ENCODE measurements at regions not wholly inside any gene's neighbourhood (a gene's known extent, or its start where the extent isn't known, plus 50 kb on each side); places are given as distances from the start of the nearest gene placed in this dataset.
"Not testable (repeated sequence)": the region's sequence is repeated elsewhere in the genome, so short reads cannot be mapped to it uniquely, and the experiment has no call there.

GRCh38 chr6:121720867-121721266 lies 285.4 kb downstream of the GJA1 start:
- not testable (repeated sequence) for H3K9me3 ChIP-seq (ENCODE audit: control insufficient read depth in 2 of 2, insufficient read depth in 1 of 2, low read depth in 1 of 2, low read length in 1 of 2); H3K27me3 ChIP-seq (ENCODE audit: control insufficient read depth in 1 of 2, insufficient read depth in 2 of 2, low read length in 2 of 2); H3K4me1 ChIP-seq (ENCODE audit: control insufficient read depth in 2 of 2, insufficient read depth in 2 of 2, low read length in 1 of 2); H3K27ac ChIP-seq (ENCODE audit: low read depth in 2 of 2, low read length in 1 of 2); H3K36me3 ChIP-seq (ENCODE audit: control insufficient read depth in 2 of 2, insufficient read depth in 2 of 2, low read length in 1 of 2); H3K4me3 ChIP-seq (ENCODE audit: low read depth in 1 of 2, low read length in 2 of 2)
- WGBS, 2 donors = 89 to 92% methylated on average over 1 of the region's 1 CpG

GRCh38 chr6:121723623-121724022 lies 288.2 kb downstream of the GJA1 start:
- WGBS, 2 donors = 60 to 62% methylated on average over 2 of the region's 2 CpGs
- H3K4me3 ChIP-seq (ENCODE audit: low read depth in 1 of 2, low read length in 2 of 2) = no peak overlapping the region
- H3K27ac ChIP-seq (ENCODE audit: low read depth in 2 of 2, low read length in 1 of 2) = no peak overlapping the region

DNA sequence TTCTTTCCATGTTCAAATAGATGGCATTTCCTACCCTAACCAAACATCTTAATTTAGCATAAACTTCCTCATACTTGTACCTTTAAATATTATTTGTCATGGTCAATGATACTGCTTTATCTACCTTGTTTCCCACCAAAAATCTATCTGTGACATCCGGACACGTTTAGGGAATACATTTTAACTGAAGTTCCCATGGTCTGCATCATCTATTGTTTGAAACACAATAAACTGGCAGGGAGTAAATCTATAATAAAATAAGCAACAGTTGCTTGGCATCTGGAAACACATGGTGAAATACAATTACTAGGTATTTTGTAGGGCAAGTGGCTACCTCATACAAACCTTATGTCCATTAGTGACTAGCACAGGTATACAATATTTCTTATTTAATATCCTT lies 289.1 kb downstream of the GJA1 start:
- H3K9me3 ChIP-seq (ENCODE audit: control insufficient read depth in 2 of 2, insufficient read depth in 1 of 2, low read depth in 1 of 2, low read length in 1 of 2) = peaks cover 0 to 1% of the 10 kb centered on the region in 2 donors
- H3K36me3 ChIP-seq (ENCODE audit: control insufficient read depth in 2 of 2, insufficient read depth in 2 of 2, low read length in 1 of 2) = no peaks in the 10 kb centered on the region
- no peaks in the 10 kb centered on the region for H3K4me1 ChIP-seq (ENCODE audit: control insufficient read depth in 2 of 2, insufficient read depth in 2 of 2, low read length in 1 of 2)
- H3K4me3 ChIP-seq (ENCODE audit: low read depth in 1 of 2, low read length in 2 of 2) = no peak overlapping the region
- WGBS, 2 donors = 66 to 74% methylated on average over 2 of the region's 2 CpGs
- no peak overlapping the region for H3K27ac ChIP-seq (ENCODE audit: low read depth in 2 of 2, low read length in 1 of 2)
- H3K27me3 ChIP-seq (ENCODE audit: control insufficient read depth in 1 of 2, insufficient read depth in 2 of 2, low read length in 2 of 2) = no peaks in the 10 kb centered on the region

More at GRCh38 chr6:121723623-121724022, 288.2 kb downstream of the GJA1 start:
- H3K4me1 ChIP-seq (ENCODE audit: control insufficient read depth in 2 of 2, insufficient read depth in 2 of 2, low read length in 1 of 2) = no peaks in the 10 kb centered on the region
- H3K36me3 ChIP-seq (ENCODE audit: control insufficient read depth in 2 of 2, insufficient read depth in 2 of 2, low read length in 1 of 2) = no peaks in the 10 kb centered on the region
- H3K27me3 ChIP-seq (ENCODE audit: control insufficient read depth in 1 of 2, insufficient read depth in 2 of 2, low read length in 2 of 2) = no peaks in the 10 kb centered on the region
- no peaks in the 10 kb centered on the region for H3K9me3 ChIP-seq (ENCODE audit: control insufficient read depth in 2 of 2, insufficient read depth in 1 of 2, low read depth in 1 of 2, low read length in 1 of 2)

DNA sequence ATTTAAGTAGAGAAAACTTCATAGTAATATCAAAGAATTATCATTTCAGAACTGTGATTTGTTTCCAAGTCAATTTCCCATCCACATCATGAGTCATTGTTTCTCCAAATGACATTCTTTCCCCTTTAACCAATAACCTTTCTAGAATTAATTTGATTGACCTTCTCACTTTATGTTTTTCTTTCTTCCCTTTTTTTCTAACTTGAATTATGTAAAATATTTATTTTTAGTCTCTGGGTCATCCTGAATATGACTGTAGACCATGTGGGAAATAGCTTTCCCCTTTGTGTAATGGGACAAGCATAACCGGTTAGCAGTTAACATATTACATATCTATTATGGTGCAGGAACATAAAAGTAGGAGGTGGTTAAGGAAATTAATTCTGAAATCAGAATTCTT lies 291.1 kb downstream of the GJA1 start:
- 75 to 88% methylated on average over 1 of the region's 1 CpG for WGBS, 2 donors

GRCh38 chr6:121730616-121731015 lies 295.2 kb downstream of the GJA1 start:
- H3K27me3 ChIP-seq (ENCODE audit: control insufficient read depth in 1 of 2, insufficient read depth in 2 of 2, low read length in 2 of 2) = no peaks in the 10 kb centered on the region
- 89 to 95% methylated on average over 5 of the region's 5 CpGs for WGBS, 2 donors
- no peaks in the 10 kb centered on the region for H3K36me3 ChIP-seq (ENCODE audit: control insufficient read depth in 2 of 2, insufficient read depth in 2 of 2, low read length in 1 of 2)
- no peaks in the 10 kb centered on the region for H3K4me1 ChIP-seq (ENCODE audit: control insufficient read depth in 2 of 2, insufficient read depth in 2 of 2, low read length in 1 of 2)
- no peak overlapping the region for H3K4me3 ChIP-seq (ENCODE audit: low read depth in 1 of 2, low read length in 2 of 2)
- H3K9me3 ChIP-seq (ENCODE audit: control insufficient read depth in 2 of 2, insufficient read depth in 1 of 2, low read depth in 1 of 2, low read length in 1 of 2) = peaks cover 4 to 5% of the 10 kb centered on the region in 2 donors
- H3K27ac ChIP-seq (ENCODE audit: low read depth in 2 of 2, low read length in 1 of 2) = no peak overlapping the region

More for the DNA sequence above, 291.1 kb downstream of the GJA1 start:
- Histone ChIP-seq H3K9me3 (ENCODE audit: control insufficient read depth in 2 of 2, insufficient read depth in 1 of 2, low read depth in 1 of 2, low read length in 1 of 2) (peaks cover 4 to 5% of the 10 kb centered on the region in 2 donors), H3K27me3 (ENCODE audit: control insufficient read depth in 1 of 2, insufficient read depth in 2 of 2, low read length in 2 of 2) (no peaks in the 10 kb centered on the region), H3K36me3 (ENCODE audit: control insufficient read depth in 2 of 2, insufficient read depth in 2 of 2, low read length in 1 of 2) (no peaks in the 10 kb centered on the region), H3K4me3 (ENCODE audit: low read depth in 1 of 2, low read length in 2 of 2) (no peak overlapping the region), H3K4me1 (ENCODE audit: control insufficient read depth in 2 of 2, insufficient read depth in 2 of 2, low read length in 1 of 2) (no peaks in the 10 kb centered on the region), H3K27ac (ENCODE audit: low read depth in 2 of 2, low read length in 1 of 2) (no peak overlapping the region)

DNA sequence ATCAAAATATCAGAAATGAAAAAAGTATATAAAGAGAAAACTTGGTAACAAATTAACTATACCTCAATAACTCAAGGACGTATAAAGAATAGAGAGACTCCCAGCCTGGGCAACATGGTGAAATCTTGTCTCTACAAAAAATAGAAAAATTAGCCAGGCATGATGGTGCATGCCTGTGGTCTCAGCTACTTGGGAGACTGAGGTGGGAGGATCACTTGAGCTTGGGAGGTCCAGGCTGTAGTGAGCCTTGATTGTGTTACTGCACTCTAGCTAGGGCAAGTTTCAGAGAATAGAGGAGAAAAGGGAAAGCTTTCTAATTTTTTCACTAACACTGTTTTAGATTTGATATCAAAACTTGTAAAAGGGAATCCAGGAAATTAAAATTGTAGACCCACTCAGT lies 295.9 kb downstream of the GJA1 start:
- 89 to 95% methylated on average over 1 of the region's 1 CpG for WGBS, 2 donors

DNA sequence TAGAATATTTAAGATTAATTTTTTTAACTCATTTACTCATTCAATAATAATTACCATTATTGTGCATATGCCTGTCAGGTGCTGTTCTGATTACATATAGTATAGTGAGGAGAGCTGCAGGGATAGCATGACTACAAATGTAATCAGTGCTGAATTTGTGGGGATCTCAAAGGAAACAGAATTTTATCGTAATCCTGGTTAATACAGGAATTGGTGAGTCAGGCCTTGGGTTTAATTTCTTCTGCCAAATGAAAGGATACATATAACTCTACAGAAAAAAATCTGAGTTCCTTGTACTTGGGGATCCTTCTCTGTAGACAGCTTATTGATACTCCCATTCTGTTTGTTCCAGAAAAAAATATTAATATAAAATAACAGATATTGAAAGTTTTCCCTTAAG lies 297.2 kb downstream of the GJA1 start:
- Histone ChIP-seq H3K9me3 (ENCODE audit: control insufficient read depth in 2 of 2, insufficient read depth in 1 of 2, low read depth in 1 of 2, low read length in 1 of 2) (peaks cover 4 to 5% of the 10 kb centered on the region in 2 donors), H3K27ac (ENCODE audit: low read depth in 2 of 2, low read length in 1 of 2) (no peak overlapping the region), H3K4me3 (ENCODE audit: low read depth in 1 of 2, low read length in 2 of 2) (no peak overlapping the region), H3K27me3 (ENCODE audit: control insufficient read depth in 1 of 2, insufficient read depth in 2 of 2, low read length in 2 of 2) (no peaks in the 10 kb centered on the region), H3K36me3 (ENCODE audit: control insufficient read depth in 2 of 2, insufficient read depth in 2 of 2, low read length in 1 of 2) (no peaks in the 10 kb centered on the region), H3K4me1 (ENCODE audit: control insufficient read depth in 2 of 2, insufficient read depth in 2 of 2, low read length in 1 of 2) (no peaks in the 10 kb centered on the region)
- 30 to 46% methylated on average over 1 of the region's 1 CpG for WGBS, 2 donors

More for the DNA sequence above, 295.9 kb downstream of the GJA1 start:
- Histone ChIP-seq H3K9me3 (ENCODE audit: control insufficient read depth in 2 of 2, insufficient read depth in 1 of 2, low read depth in 1 of 2, low read length in 1 of 2) (peaks cover 4 to 5% of the 10 kb centered on the region in 2 donors), H3K4me1 (ENCODE audit: control insufficient read depth in 2 of 2, insufficient read depth in 2 of 2, low read length in 1 of 2) (no peaks in the 10 kb centered on the region), H3K27ac (ENCODE audit: low read depth in 2 of 2, low read length in 1 of 2) (no peak overlapping the region), H3K27me3 (ENCODE audit: control insufficient read depth in 1 of 2, insufficient read depth in 2 of 2, low read length in 2 of 2) (no peaks in the 10 kb centered on the region), H3K4me3 (ENCODE audit: low read depth in 1 of 2, low read length in 2 of 2) (no peak overlapping the region), H3K36me3 (ENCODE audit: control insufficient read depth in 2 of 2, insufficient read depth in 2 of 2, low read length in 1 of 2) (no peaks in the 10 kb centered on the region)

GRCh38 chr6:121733234-121733633 lies 297.8 kb downstream of the GJA1 start:
- Histone ChIP-seq H3K4me1 (ENCODE audit: control insufficient read depth in 2 of 2, insufficient read depth in 2 of 2, low read length in 1 of 2) (no peaks in the 10 kb centered on the region), H3K9me3 (ENCODE audit: control insufficient read depth in 2 of 2, insufficient read depth in 1 of 2, low read depth in 1 of 2, low read length in 1 of 2) (peaks cover 4 to 5% of the 10 kb centered on the region in 2 donors), H3K4me3 (ENCODE audit: low read depth in 1 of 2, low read length in 2 of 2) (no peak overlapping the region), H3K36me3 (ENCODE audit: control insufficient read depth in 2 of 2, insufficient read depth in 2 of 2, low read length in 1 of 2) (no peaks in the 10 kb centered on the region), H3K27ac (ENCODE audit: low read depth in 2 of 2, low read length in 1 of 2) (no peak overlapping the region), H3K27me3 (ENCODE audit: control insufficient read depth in 1 of 2, insufficient read depth in 2 of 2, low read length in 2 of 2) (no peaks in the 10 kb centered on the region)

- not testable (repeated sequence) for H3K4me3 ChIP-seq (ENCODE audit: low read depth in 1 of 2, low read length in 2 of 2); H3K27ac ChIP-seq (ENCODE audit: low read depth in 2 of 2, low read length in 1 of 2); H3K9me3 ChIP-seq (ENCODE audit: control insufficient read depth in 2 of 2, insufficient read depth in 1 of 2, low read depth in 1 of 2, low read length in 1 of 2); H3K4me1 ChIP-seq (ENCODE audit: control insufficient read depth in 2 of 2, insufficient read depth in 2 of 2, low read length in 1 of 2); H3K27me3 ChIP-seq (ENCODE audit: control insufficient read depth in 1 of 2, insufficient read depth in 2 of 2, low read length in 2 of 2); H3K36me3 ChIP-seq (ENCODE audit: control insufficient read depth in 2 of 2, insufficient read depth in 2 of 2, low read length in 1 of 2)
- 87 to 93% methylated on average over 6 of the region's 6 CpGs for WGBS, 2 donors
Observed at GRCh38 chr6:121740188-121740587, 304.7 kb downstream of the GJA1 start.

DNA sequence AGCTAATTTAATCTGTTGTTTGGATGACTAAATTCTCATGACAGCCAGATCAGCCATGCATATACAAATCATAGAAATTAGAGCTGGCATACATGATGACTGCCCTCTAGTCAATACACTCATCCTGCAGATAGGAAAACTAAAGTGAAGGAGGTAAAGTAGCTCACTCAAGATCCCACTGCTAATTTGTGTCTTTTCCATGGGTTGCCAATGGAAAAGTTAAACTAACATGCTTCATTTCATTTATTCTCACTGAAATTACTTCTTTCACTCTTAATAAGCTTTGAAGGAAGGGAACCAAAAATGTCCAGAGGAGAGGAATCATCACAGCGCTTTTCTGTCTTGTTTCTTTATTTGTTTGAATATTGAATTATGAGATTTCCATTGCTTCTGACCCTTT lies 308.2 kb downstream of the GJA1 start:
- Histone ChIP-seq H3K36me3 (ENCODE audit: control insufficient read depth in 2 of 2, insufficient read depth in 2 of 2, low read length in 1 of 2) (no peaks in the 10 kb centered on the region), H3K4me1 (ENCODE audit: control insufficient read depth in 2 of 2, insufficient read depth in 2 of 2, low read length in 1 of 2) (no peaks in the 10 kb centered on the region), H3K9me3 (ENCODE audit: control insufficient read depth in 2 of 2, insufficient read depth in 1 of 2, low read depth in 1 of 2, low read length in 1 of 2) (no peaks in the 10 kb centered on the region), H3K27me3 (ENCODE audit: control insufficient read depth in 1 of 2, insufficient read depth in 2 of 2, low read length in 2 of 2) (no peaks in the 10 kb centered on the region), H3K4me3 (ENCODE audit: low read depth in 1 of 2, low read length in 2 of 2) (no peak overlapping the region), H3K27ac (ENCODE audit: low read depth in 2 of 2, low read length in 1 of 2) (no peak overlapping the region)
- WGBS, 2 donors = 63 to 66% methylated on average over 1 of the region's 1 CpG

Measured in esophagus (tissue), 2 donors.